OCI-LY3 (cell line): ENCODE measurements at regions not wholly inside any gene's neighbourhood (a gene's known extent, or its start where the extent isn't known, plus 50 kb on each side); places are given as distances from the start of the nearest gene placed in this dataset.

Experiments used
- EZH2phosphoT487 ChIP-seq: fragments of 200-600 bp; shearing (Covaris generic); IDR thresholded peaks from 2 replicates; pipeline ENCODE4 v1.6.1; 2018; ENCODE audit warnings: antibody characterized with exemption, mixed run types, low read depth
- TF ChIP-seq, protein P1 (sequence below): fragments of 200-600, 300-600 bp; sonication (generic); IDR thresholded peaks from 2 replicates; pipeline ENCODE4 v1.5.1; 2014; ENCODE audit warnings: antibody characterized with exemption, low read length, low read depth

DNA sequence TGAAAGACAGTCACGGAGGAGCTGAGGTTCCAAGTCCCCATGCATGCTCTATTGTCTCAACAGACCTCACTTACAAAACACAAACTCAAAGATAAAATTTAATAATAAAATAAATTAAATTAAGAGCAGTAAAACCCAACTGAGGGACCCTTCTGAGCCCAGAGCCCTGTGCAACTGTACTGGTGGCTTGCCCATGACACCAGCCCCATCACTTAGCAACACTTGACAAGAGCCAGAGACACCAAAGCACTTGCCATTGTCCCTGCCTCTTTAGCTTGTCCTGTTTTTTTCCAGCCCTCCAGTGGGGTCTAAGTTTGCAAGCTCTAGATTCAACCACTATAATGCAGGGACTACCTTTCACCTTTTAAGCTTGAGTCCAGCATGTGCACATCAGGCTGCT lies 117.9 kb downstream of the JCAD start:
- TF ChIP-seq, protein P1, sequence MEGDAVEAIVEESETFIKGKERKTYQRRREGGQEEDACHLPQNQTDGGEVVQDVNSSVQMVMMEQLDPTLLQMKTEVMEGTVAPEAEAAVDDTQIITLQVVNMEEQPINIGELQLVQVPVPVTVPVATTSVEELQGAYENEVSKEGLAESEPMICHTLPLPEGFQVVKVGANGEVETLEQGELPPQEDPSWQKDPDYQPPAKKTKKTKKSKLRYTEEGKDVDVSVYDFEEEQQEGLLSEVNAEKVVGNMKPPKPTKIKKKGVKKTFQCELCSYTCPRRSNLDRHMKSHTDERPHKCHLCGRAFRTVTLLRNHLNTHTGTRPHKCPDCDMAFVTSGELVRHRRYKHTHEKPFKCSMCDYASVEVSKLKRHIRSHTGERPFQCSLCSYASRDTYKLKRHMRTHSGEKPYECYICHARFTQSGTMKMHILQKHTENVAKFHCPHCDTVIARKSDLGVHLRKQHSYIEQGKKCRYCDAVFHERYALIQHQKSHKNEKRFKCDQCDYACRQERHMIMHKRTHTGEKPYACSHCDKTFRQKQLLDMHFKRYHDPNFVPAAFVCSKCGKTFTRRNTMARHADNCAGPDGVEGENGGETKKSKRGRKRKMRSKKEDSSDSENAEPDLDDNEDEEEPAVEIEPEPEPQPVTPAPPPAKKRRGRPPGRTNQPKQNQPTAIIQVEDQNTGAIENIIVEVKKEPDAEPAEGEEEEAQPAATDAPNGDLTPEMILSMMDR = no peak
- TF ChIP-seq EZH2phosphoT487 = no peak
